Neural progenitor cell (in vitro differentiated cells): ENCODE measurements at regions not wholly inside any gene's neighbourhood (a gene's known extent, or its start where the extent isn't known, plus 50 kb on each side); places are given as distances from the start of the nearest gene placed in this dataset.

Experiments
- EZH2 ChIP-seq: fragments of 200-600 bp; sonication (generic); IDR thresholded peaks from 2 replicates; pipeline ENCODE4 v1.6.1; 2017; ENCODE audit warnings: antibody characterized with exemption, mild to moderate bottlenecking, moderate library complexity
- EZH2phosphoT487 ChIP-seq: fragments of 200-600 bp; sonication (generic); IDR thresholded peaks from 2 replicates; pipeline ENCODE4 v1.6.1; 2017; ENCODE audit warnings: antibody characterized with exemption
- TF ChIP-seq, protein P1 (sequence below): fragments of 200-600 bp; sonication (generic); IDR thresholded peaks from 2 replicates; pipeline ENCODE4 v1.5.1; 2017; ENCODE audit warnings: antibody characterized with exemption, mild to moderate bottlenecking

GRCh38 chr11:90770007-90770406 lies 547.2 kb upstream of the CHORDC1 start:
- TF ChIP-seq, protein P1, sequence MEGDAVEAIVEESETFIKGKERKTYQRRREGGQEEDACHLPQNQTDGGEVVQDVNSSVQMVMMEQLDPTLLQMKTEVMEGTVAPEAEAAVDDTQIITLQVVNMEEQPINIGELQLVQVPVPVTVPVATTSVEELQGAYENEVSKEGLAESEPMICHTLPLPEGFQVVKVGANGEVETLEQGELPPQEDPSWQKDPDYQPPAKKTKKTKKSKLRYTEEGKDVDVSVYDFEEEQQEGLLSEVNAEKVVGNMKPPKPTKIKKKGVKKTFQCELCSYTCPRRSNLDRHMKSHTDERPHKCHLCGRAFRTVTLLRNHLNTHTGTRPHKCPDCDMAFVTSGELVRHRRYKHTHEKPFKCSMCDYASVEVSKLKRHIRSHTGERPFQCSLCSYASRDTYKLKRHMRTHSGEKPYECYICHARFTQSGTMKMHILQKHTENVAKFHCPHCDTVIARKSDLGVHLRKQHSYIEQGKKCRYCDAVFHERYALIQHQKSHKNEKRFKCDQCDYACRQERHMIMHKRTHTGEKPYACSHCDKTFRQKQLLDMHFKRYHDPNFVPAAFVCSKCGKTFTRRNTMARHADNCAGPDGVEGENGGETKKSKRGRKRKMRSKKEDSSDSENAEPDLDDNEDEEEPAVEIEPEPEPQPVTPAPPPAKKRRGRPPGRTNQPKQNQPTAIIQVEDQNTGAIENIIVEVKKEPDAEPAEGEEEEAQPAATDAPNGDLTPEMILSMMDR: no peak
- no peak for TF ChIP-seq EZH2
- no peak for TF ChIP-seq EZH2phosphoT487
